ENCODE measurements at regions not wholly inside any gene's neighbourhood (a gene's known extent, or its start where the extent isn't known, plus 50 kb on each side); places are given as distances from the start of the nearest gene placed in this dataset.
"Not testable (repeated sequence)": the region's sequence is repeated elsewhere in the genome, so short reads cannot be mapped to it uniquely, and the experiment has no call there.

DNA sequence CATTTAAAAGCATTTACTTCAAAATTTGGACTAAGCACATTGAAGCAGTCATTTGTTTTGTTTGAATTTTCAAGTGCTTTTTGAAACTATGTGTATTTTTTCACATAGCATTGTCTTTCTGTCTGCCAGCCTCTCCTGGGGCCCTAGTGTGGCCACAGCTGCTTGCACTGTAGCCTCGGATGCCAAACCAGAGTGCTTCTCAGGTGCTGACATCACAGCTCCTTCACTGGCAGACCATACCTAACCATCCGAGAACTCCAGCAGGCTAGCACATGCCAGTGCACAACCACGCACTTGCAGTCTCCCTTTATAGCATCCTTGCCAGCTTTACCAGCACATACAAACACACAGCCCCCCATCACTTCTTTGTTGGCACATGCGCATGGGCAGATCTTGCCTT is 1019.7 kb downstream of the STPG2 start:
- no peak for DNase-seq (ENCODE audit: extremely low read depth, low read depth)

DNA sequence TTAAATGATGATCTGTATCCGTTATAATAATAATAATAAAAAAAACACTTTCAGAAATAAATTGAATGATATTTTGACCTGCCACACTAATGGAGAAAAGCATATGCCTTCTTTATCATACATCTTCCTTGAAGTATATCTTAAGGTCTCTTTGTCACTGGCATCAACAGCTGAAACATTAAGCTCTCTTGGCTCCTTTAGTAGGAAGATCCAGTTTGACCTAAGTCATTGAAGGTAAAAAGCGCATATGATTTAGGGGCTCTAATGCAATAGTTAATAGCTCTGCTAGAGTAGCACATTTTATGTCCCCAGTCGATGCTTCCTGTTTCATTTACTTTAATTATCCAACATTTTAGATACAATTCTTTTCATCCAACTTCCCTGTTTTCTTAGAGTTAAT is 1010.8 kb downstream of the STPG2 start:
- no peak for DNase-seq (ENCODE audit: extremely low read depth, low read depth)

DNA sequence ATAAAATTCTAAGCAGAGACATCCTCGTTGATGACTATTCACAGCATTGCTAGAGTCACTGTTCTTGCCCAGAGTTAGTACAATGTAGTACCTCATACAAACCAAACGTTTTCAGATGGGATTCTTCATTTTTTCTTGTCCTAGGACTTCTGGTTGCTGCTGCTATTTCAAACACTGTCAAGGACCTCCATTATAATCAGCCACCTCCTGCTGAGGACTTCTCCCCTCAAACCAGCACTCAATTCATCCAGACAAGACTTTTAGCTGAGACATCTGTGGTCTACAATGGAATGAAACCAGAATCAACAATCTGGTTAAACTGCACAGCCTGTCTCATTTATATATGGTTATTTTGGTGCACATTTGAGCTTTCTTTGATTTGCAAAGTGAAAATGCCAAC is 1008.8 kb downstream of the STPG2 start:
- no peak for DNase-seq (ENCODE audit: extremely low read depth, low read depth)

DNA sequence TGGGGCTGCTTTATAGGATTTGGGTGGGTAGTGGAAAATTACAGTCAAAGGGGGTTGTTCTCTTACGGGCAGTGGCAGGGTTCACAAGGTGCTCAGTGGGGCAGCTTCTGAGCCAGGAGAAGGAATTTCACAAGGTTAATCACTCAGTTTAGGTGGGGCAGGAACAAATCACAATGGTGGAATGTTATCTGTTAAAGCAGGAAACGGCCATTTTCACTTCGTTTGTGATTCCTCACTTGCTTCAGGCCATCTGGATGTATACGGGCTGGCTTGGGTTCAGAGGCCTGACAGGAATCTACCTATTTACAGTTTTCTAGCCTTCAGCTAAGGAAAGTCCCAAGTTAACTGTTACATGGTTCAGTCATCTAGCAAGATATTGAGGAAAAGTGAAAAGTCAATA is 1003.5 kb downstream of the STPG2 start:
- no peak for DNase-seq (ENCODE audit: extremely low read depth, low read depth)

DNA sequence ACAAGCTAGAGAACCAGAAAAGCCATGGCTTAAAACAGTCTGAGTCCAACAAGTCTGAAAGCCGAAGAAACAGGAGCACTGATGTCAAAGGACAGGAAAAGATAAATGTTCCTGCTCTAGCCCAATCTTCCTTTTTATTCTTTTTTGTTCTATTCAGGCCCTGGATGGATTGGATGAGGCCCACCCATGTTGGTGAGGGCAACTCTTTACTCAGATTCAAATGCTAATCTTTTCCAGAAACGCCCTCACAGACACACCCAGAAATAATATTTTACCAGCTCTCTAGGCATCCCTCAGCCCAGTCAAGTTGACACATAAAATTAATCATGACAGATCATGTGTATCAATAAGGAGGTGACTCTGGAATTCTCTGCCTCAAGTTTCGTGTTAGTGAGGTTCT is 1002.7 kb downstream of the STPG2 start:
- DNase-seq (ENCODE audit: extremely low read depth, low read depth), result no peak

DNA sequence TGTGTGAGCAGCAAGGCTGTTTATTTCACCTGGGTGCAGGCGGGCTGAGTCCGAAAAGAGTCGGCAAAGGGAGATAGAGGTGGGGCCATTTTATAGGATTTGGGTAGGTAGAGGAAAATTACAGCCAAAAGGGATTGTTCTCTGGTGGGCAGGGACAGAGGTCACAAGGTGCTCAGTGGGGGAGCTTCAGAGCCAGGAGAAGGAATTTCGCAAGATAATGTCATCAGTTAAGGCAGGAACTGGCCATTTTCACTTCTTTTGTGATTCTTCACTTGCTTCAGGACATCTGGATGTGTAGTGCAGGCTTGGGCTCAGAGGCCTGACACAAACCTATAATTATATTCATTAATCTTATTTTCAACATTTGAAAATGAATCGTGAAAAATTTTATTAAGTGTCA is 1001.9 kb downstream of the STPG2 start:
- not testable (repeated sequence) for DNase-seq (ENCODE audit: extremely low read depth, low read depth)

DNA sequence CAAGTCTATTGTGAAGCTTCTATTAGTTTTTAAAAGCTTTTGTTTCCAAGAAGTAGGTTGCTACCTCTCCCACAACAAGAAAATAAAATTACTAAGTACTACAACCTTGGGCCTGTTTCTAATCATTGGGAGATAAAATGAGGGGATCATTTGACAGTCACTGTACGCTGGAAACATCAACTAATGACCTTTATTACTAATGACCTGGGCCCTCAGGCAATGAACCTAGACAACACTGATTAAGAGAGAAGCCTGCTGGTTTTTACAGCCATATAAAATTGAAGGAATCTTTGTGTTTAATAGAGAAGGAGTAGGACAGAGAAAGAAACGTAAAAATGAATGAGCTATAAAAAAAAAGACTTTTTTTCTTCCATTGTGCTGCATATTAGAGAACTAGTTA is 1000.9 kb downstream of the STPG2 start:
- DNase-seq (ENCODE audit: extremely low read depth, low read depth), result no peak

DNA sequence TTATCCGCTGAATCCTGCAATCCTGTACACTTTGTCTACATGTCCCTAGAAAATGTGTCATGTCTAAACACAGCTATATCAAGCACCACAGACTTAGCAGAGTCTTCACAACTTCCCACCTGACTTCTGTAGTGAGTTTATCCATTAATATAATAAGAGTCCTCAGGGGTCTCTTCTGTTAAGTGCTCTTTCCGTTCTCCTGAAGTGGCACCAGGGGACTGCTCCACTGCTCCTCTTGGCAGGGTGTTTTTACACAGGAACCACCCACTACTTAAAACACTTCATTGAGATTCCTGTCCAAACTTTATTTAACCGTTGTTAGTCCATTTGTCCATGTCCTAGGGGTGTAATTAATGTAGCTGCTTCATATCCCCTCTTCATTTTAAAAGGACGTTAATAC is 1000.4 kb downstream of the STPG2 start:
- DNase-seq (ENCODE audit: extremely low read depth, low read depth), result no peak

DNA sequence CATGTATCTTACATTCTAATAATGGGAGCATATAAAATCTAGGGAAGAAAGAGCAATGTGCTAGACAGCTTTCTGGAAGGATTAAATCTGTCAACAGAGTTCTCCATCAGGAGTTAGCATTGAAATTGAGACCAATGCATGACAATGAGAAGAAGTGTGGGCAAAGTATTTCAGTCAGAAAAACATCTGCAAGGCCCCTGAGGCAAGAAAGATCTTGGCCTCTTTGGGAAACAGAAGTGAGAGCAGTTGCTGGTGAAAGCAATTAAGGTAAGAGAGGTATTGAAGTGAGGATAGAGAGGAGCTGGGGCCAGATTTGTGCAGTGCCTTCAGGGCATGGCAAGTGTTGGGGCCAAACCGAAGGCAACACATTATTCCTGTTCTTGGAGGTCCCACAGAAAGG is 999.1 kb downstream of the STPG2 start:
- no peak for DNase-seq (ENCODE audit: extremely low read depth, low read depth)

DNA sequence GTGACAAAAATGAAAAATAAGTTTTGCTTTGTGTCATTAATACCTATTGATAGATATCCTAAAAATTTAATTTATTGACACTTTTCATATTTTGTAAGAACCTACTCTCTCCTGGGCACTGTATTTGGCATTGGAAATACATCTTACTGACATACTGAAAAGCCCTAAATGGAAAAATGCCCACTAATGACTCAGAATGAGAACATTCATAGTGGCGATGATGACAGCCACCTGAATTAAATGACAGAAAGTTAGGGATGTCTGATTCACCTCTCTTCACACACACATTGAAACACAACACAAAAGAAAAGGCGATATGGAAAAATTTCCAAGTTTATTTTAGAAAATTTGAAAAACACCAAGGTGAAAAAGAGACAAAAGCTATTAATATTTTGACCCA is 992.3 kb downstream of the STPG2 start:
- DNase-seq (ENCODE audit: extremely low read depth, low read depth), result no peak

DNA sequence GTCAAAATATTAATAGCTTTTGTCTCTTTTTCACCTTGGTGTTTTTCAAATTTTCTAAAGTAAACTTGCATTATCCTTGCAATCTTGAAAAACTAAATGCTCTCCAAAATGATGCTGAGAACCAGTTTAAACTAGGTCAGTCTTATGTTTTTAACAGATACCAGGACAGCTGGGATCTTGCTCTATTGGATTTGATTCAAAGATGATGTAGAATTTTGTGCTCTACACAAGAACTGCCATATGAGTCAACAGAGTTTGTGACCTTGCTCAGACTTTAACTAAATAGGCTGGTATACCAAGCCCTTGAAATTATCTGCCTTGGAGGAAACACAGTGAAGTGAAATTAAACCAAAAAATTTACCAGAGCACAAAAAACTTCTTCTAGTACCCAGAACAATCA is 991.1 kb downstream of the STPG2 start:
- DNase-seq (ENCODE audit: extremely low read depth, low read depth), result no peak

DNA sequence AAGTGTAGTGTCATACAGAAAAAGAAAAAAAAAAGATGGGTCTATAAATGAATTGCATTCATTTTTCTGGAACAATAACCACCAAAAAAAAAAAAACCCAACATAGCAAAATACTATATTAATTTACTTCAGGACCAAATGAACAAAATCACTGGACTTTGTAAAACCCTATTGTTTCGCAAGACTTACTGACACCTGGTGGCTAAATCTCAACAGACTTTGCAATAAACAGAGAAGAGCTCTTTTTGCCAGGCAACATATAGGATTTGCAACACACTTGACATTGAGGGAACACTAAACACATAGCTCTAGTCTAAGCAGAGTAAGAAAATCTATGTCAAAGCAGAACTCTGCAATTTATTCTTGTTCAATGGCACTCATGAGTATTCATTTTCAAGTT is 990.2 kb downstream of the STPG2 start:
- DNase-seq (ENCODE audit: extremely low read depth, low read depth), result no peak

DNA sequence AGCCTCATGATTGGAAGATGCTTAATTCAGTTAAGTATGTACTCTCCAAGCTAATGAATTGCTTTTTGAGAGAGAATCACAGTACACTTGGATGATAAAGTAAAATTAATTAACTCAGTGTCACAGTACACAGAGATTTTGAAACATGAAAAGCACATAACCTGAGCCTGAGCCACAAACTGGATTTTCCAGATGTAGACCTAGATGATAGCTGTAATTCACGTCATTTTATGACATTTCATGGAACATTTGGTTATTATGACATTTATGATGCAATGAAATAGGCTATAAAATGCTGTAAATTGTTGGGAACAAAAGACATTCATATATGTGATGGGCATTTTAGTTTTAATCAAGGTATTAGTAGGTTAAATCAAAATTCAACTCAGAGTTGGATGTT is 983.7 kb downstream of the STPG2 start:
- DNase-seq (ENCODE audit: extremely low read depth, low read depth), result no peak

DNA sequence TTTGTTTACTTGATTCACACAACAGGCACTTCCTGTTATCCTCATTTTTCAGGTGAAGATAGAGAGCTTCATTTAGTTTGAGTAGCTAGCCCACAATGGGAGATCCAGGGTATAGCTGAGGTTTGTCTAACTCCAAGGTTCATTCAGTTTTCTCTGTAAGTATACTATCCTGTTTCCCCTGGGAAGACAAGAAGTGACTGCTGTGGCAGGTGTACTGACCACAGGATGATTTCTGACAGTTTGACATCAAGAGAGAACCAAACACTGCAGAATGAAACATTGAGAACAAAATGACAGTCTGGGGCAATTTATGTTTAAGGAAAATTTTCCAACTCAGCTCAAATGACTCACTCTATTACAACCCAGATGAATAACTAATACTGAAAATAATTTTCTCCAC is 958.0 kb downstream of the STPG2 start:
- DNase-seq (ENCODE audit: extremely low read depth, low read depth), result no peak

DNA sequence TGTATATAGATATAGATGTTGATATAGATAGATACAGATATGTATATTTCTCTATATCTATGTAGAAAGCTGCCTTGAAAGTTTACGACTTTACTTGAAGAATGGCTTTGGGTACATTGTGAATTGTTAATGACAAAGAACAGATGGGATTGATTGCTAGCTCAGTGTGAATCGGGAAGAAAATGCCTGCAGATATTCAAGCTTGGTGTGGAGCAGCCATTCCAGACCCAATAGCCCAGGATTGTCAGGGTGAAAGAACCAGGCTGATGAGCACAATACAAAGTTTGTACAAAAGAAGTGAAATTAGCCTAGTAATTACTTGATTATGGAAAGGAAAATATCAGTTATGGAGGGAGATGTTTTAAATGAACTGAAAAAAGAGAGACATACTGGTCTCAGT is 946.2 kb downstream of the STPG2 start:
- no peak for DNase-seq (ENCODE audit: extremely low read depth, low read depth)

DNA sequence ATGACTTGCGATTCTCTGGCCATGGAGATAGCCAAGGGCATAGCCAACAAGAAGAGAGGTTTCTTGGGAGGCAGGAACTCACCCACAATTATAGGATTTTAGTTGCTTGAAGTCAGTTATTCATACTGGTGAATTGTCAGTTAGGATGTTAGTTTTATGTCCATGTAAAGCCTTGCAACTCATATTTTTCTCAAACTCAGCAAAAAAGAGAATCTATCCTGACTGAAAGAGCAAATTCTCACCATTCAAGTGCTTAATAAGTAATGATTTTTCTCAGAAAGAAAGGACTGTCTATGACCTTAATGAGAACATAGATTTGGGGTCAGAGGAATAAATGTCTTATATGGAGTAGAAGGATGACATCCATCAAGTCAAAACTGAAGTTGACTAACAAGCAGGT is 934.5 kb downstream of the STPG2 start:
- DNase-seq (ENCODE audit: extremely low read depth, low read depth), result no peak

DNA sequence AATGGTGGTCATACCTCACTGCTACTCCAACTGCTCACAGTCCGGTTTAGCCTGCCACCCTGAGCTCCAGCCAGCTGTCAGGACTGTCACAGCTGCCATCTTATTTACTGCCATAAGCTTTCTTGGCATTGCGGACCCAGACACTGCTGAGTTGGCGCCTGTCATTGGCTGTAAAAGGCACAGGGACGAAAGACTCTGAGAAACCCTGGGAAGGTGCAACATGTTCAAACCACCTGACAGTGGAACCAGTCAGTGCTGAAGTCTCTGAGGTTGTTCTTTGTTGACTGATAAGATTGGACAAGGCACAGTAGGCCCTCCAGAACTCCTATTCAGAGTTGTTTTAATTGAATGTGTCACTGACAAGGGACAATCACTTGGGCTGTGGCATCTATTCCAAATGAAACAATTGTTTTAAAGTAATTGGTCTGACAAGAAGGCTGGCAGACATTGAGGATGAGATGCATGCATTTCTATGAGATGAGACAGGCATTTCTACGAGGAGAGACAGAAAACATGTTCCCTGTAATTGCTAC is 927.8 kb downstream of the STPG2 start:
- DNase-seq (ENCODE audit: extremely low read depth, low read depth), result no peak

DNA sequence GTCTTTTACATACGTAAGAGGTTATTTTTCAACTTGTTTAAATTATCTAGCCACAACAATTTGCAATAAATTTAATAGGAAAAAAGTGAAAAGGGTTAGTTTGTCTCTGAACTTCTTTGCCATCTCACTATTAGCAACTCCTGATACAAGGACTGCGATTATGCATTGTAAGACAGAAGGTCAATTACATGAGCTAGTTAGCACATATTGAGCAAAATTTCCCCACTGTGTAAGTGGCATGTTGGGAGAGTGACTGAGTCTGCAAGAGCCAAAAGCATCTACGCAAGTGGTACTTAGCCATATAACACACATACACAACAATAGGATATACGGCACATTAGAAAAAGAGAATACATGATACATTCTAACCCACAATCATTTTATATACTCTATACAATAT is 927.2 kb downstream of the STPG2 start:
- no peak for DNase-seq (ENCODE audit: extremely low read depth, low read depth)

DNA sequence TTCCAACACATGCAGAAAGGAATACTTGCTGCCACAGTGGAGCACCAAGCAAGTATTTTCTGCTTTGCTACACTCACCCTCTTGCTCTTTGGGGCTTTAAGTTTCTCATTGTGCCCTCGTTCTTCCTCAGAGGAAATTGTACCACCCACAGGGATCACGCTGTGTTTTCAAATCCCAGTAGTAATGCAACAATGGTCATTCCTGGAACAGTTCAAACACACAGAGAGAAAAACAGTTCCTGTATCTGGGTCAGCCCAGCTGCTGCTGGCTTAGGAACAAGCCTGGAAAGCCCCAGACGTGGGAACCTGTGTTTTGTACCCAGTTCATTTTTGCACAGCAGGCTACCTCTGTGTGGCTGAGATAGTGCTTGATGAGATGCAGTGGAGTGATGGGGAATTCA is 907.8 kb downstream of the STPG2 start:
- no peak for DNase-seq (ENCODE audit: extremely low read depth, low read depth)

DNA sequence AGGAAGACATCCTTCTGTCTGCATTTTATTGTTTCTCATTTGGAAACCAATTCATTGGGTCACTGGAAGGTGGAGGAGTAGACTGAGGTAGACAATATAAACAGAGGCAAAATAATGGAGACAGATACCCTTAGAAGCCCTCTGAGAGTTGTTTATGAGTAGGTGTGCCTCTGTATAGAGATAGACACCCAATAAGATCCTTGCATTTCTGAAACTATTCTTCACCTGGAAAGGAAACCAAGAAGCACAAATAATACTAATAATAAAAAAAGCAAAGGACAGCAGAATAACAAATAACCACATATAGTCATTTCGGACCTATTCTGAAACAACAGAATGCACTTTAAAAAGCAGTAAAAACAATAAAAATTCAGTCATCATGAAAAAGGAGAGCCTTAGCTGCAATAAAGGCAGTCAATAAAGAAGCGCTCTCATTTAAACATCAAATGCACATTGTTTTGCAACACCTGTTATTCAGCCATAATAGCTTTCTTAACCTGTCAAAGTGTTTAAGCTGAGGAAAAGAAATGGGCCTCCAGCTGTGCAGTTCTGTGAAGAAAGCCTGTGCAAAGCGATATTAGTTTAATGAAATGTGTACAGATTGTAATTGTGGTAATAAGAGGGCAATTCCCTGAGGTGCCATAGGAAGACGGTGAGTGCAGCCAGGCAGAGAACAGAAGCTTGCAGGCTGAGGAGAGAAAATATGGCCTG is 904.2 kb downstream of the STPG2 start:
- no peak for DNase-seq (ENCODE audit: extremely low read depth, low read depth)

DNA sequence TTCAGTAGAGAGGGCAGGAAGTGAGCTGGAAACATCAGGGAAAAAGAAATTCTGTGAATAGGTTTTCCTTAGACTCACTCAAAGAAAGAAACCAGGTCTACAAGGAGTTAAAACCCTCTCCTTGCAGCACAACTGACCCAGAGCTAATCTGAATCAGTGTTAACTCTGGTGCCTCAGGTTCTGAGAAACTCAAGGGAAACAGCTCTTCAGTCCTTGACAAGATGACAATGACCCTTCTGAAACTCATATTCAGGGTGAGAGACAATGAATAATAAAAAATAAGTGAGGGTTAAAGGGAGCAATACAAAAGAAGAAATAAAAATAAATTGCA is 903.6 kb downstream of the STPG2 start:
- no peak for DNase-seq (ENCODE audit: extremely low read depth, low read depth)

DNA sequence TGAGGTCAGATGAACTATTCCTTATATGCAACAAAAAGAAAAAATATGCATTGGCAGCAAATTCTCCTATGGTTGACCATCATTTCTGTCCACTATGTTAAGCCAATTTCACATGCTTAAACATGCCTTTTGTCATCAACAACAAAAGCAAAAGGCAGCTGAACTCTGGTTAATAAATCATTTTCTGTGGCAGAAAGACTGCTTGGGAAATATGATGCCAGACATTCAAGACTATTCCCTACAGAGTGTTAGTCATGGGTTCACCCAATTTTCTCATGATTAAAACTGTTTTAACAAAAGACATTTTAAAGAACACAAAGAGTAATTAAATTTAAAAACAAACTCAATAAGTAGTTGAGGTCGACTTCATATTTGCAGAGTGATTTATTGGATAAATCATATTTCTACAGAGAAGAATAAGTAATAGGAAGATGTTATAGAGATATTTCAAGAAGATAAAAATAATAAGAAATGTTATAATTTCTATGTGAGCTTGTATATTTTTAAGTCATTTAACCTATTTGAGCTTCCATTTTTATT is 890.6 kb downstream of the STPG2 start:
- no peak for DNase-seq (ENCODE audit: extremely low read depth, low read depth)

DNA sequence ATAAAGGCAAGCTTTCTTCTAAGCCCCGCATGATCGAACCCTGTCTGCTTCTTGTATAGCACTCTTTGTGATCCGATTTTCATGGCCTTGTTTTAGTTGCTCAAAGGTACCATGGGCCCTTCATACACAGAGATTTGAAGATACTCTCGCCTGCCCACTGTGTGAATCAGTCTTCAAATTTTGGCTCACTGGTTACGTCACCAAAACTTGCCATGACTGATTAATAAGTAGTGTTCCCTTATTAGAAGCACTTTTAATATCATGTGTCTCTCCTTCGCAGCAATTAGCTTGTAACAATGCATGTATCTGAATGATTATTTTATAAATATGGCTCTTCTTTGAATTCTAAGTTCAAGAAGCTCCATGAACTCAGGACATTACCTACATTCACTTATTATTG is 880.5 kb downstream of the STPG2 start:
- no peak for DNase-seq (ENCODE audit: extremely low read depth, low read depth)
